ENCODE measurements at regions not wholly inside any gene's neighbourhood (a gene's known extent, or its start where the extent isn't known, plus 50 kb on each side); places are given as distances from the start of the nearest gene placed in this dataset.
"Not testable (repeated sequence)": the region's sequence is repeated elsewhere in the genome, so short reads cannot be mapped to it uniquely, and the experiment has no call there.

DNA sequence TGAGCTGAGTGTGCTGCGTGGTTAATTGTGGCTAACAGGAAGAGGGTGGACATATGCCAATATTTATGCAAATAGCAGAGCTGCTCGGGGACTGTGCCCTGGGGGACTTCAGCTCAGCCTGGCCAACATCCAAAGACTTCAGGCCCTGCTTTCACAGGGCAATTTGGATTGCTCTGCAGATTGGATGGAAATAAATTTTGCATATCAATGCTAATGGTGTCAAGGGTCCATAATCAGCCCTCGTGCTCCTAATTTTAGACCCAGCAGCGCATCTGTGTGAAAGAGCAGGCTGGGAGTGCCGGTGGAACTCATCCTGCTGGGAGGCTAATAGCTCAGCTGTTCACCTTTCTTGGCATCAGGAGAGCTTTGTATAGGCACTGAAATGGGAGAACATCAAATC is 270.1 kb downstream of the TCERG1L start:
- DNase-seq: no peak

DNA sequence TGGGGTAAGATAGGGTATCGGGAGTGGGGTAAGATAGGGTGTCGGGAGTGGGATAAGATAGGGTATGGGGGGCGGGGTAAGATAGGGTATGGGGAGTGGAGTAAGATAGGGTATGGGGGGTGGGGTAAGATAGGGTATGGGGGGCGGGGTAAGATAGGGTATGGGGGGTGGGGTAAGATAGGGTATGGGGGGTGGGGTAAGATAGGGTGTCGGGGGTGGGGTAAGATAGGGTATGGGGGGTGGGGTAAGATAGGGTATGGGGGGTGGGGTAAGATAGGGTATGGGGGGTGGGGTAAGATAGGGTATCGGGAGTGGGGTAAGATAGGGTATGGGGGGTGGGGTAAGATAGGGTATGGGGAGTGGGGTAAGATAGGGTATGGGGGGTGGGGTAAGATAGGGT is 269.5 kb downstream of the TCERG1L start:
- DNase-seq: not testable (repeated sequence)
